OCI-LY1 (cell line): ENCODE measurements at regions not wholly inside any gene's neighbourhood (a gene's known extent, or its start where the extent isn't known, plus 50 kb on each side); places are given as distances from the start of the nearest gene placed in this dataset.
"Not testable (repeated sequence)": the region's sequence is repeated elsewhere in the genome, so short reads cannot be mapped to it uniquely, and the experiment has no call there.

ENCODE experiments used
- H2AFZ ChIP-seq: fragments of 200-600 bp; sonication (generic), shearing (Covaris generic); 2 replicates; pipeline ENCODE4 v1.6.0; 2014; ENCODE audit warnings: antibody characterized with exemption, mild to moderate bottlenecking, low read length
- H3F3A ChIP-seq: fragments of 200-600 bp; sonication (generic), shearing (Covaris generic); 2 replicates; pipeline ENCODE4 v1.6.0; 2014; ENCODE audit warnings: mild to moderate bottlenecking, antibody characterized with exemption, low read length, moderate library complexity; ENCODE audit not compliant: insufficient read depth
- H3K27ac ChIP-seq: fragments of 200-600 bp; sonication (generic); 2 replicates; pipeline ENCODE4 v1.5.1; 2014; ENCODE audit warnings: low read length, mixed run types, mild to moderate bottlenecking, low read depth; ENCODE audit not compliant: poor library complexity, severe bottlenecking
- H3K27me3 ChIP-seq: fragments of 200-600 bp; sonication (generic); 2 replicates; pipeline ENCODE4 v1.6.0; 2014; ENCODE audit warnings: antibody characterized with exemption, mild to moderate bottlenecking, low read length, moderate library complexity; ENCODE audit not compliant: insufficient read depth
- H3K36me3 ChIP-seq: fragments of 200-600 bp; sonication (generic); 2 replicates; pipeline ENCODE4 v1.6.1; 2014; ENCODE audit warnings: mild to moderate bottlenecking, antibody characterized with exemption, low read length, moderate library complexity, mixed read lengths; ENCODE audit not compliant: insufficient read depth
- H3K4me1 ChIP-seq: fragments of 200-600 bp; sonication (generic); 2 replicates; pipeline ENCODE4 v1.5.1; 2014; ENCODE audit warnings: mild to moderate bottlenecking, low read length, moderate library complexity; ENCODE audit not compliant: insufficient read depth, severe bottlenecking
- H3K4me2 ChIP-seq: fragments of 200-600 bp; sonication (generic), shearing (Covaris generic); 2 replicates; pipeline ENCODE4 v1.6.1; 2014; ENCODE audit warnings: low read length
- H3K4me3 ChIP-seq: fragments of 200-600 bp; sonication (generic); 2 replicates; pipeline ENCODE4 v1.5.1; 2014; ENCODE audit warnings: low read length, low read depth, mild to moderate bottlenecking, mixed read lengths; ENCODE audit not compliant: poor library complexity, severe bottlenecking
- H3K79me2 ChIP-seq: fragments of 200-600 bp; shearing (Covaris generic); 2 replicates; pipeline ENCODE4 v1.6.1; 2016; ENCODE audit warnings: mixed run types, low read length, mixed read lengths; ENCODE audit not compliant: insufficient read depth
- H3K9ac ChIP-seq: fragments of 200-600 bp; sonication (generic), shearing (Covaris generic); 2 replicates; pipeline ENCODE4 v1.6.1; 2014; ENCODE audit warnings: mild to moderate bottlenecking, low read length, mixed read lengths
- H3K9me2 ChIP-seq: fragments of 200-600 bp; sonication (generic), shearing (Covaris generic); 2 replicates; pipeline ENCODE4 v1.6.1; 2014; ENCODE audit warnings: low read depth, mild to moderate bottlenecking, low read length, mixed read lengths
- H3K9me3 ChIP-seq: fragments of 200-600 bp; shearing (Covaris generic); 2 replicates; pipeline ENCODE4 v1.6.1; 2014; ENCODE audit warnings: low read length, mixed read lengths
- H4K20me1 ChIP-seq: fragments of 200-600 bp; sonication (generic), shearing (Covaris generic); 2 replicates; pipeline ENCODE4 v1.6.0; 2016; ENCODE audit warnings: mild to moderate bottlenecking, low read length; ENCODE audit not compliant: insufficient read depth

GRCh38 chr9:39568900-39569299 is 213.4 kb downstream of the SPATA31A1 start:
- not testable (repeated sequence) for H3K36me3 ChIP-seq, H3K79me2 ChIP-seq, H4K20me1 ChIP-seq, H3K4me1 ChIP-seq, H3F3A ChIP-seq, H3K9me3 ChIP-seq, H3K9me2 ChIP-seq, H3K4me3 ChIP-seq, H3K4me2 ChIP-seq, H2AFZ ChIP-seq, H3K27me3 ChIP-seq, H3K27ac ChIP-seq, H3K9ac ChIP-seq

GRCh38 chr9:39573024-39574022 is 217.9 kb downstream of the SPATA31A1 start:
- H3K4me1 ChIP-seq, H4K20me1 ChIP-seq, H3K36me3 ChIP-seq, H3K4me2 ChIP-seq, H3K27ac ChIP-seq, H3K79me2 ChIP-seq, H3F3A ChIP-seq, H3K4me3 ChIP-seq, H3K9me3 ChIP-seq, H3K27me3 ChIP-seq, H3K9ac ChIP-seq, H3K9me2 ChIP-seq, H2AFZ ChIP-seq: not testable (repeated sequence)

GRCh38 chr9:39579000-39579399 is 223.5 kb downstream of the SPATA31A1 start:
- not testable (repeated sequence) for H2AFZ ChIP-seq, H3K27ac ChIP-seq, H3F3A ChIP-seq, H4K20me1 ChIP-seq, H3K4me3 ChIP-seq, H3K9me2 ChIP-seq, H3K4me2 ChIP-seq, H3K36me3 ChIP-seq, H3K4me1 ChIP-seq, H3K9me3 ChIP-seq, H3K79me2 ChIP-seq, H3K9ac ChIP-seq, H3K27me3 ChIP-seq

GRCh38 chr9:39581296-39581695 is 225.8 kb downstream of the SPATA31A1 start:
- not testable (repeated sequence) for H3K4me1 ChIP-seq, H3K27me3 ChIP-seq, H3K27ac ChIP-seq, H3K9me3 ChIP-seq, H3F3A ChIP-seq, H2AFZ ChIP-seq, H3K36me3 ChIP-seq, H3K4me3 ChIP-seq, H3K79me2 ChIP-seq, H4K20me1 ChIP-seq, H3K9ac ChIP-seq, H3K4me2 ChIP-seq, H3K9me2 ChIP-seq

GRCh38 chr9:39582677-39583412 is 227.4 kb downstream of the SPATA31A1 start:
- H3F3A ChIP-seq, H3K4me3 ChIP-seq, H3K36me3 ChIP-seq, H3K9me2 ChIP-seq, H3K27ac ChIP-seq, H3K79me2 ChIP-seq, H3K4me2 ChIP-seq, H3K4me1 ChIP-seq, H3K27me3 ChIP-seq, H3K9ac ChIP-seq, H4K20me1 ChIP-seq, H2AFZ ChIP-seq, H3K9me3 ChIP-seq: not testable (repeated sequence)

GRCh38 chr9:39583413-39583747 is 227.9 kb downstream of the SPATA31A1 start:
- H3K4me3 ChIP-seq, H2AFZ ChIP-seq, H4K20me1 ChIP-seq, H3K36me3 ChIP-seq, H3K27me3 ChIP-seq, H3F3A ChIP-seq, H3K9me2 ChIP-seq, H3K79me2 ChIP-seq, H3K4me1 ChIP-seq, H3K4me2 ChIP-seq, H3K27ac ChIP-seq, H3K9me3 ChIP-seq, H3K9ac ChIP-seq: not testable (repeated sequence)

GRCh38 chr9:39585233-39585632 is 229.8 kb downstream of the SPATA31A1 start:
- H2AFZ ChIP-seq, H3K36me3 ChIP-seq, H3K4me3 ChIP-seq, H3K9ac ChIP-seq, H3K9me3 ChIP-seq, H3F3A ChIP-seq, H4K20me1 ChIP-seq, H3K4me1 ChIP-seq, H3K27me3 ChIP-seq, H3K4me2 ChIP-seq, H3K9me2 ChIP-seq, H3K79me2 ChIP-seq, H3K27ac ChIP-seq: not testable (repeated sequence)
